Fibroblast of upper back skin (primary cell): ENCODE measurements at regions not wholly inside any gene's neighbourhood (a gene's known extent, or its start where the extent isn't known, plus 50 kb on each side); places are given as distances from the start of the nearest gene placed in this dataset.
"Not testable (repeated sequence)": the region's sequence is repeated elsewhere in the genome, so short reads cannot be mapped to it uniquely, and the experiment has no call there.

Experiments
- DNase-seq: peaks from one replicate; pipeline ENCODE4 v3.0.0-alpha.2; 2013

- DNase-seq = peak; percentile 2
Measured at GRCh38 chr9:26789959-26790358, 102.6 kb downstream of the CAAP1 start.

GRCh38 chr9:26786564-26786963, 106.0 kb downstream of the CAAP1 start:
- DNase-seq = no peak

GRCh38 chr9:26782899-26783298, 109.7 kb downstream of the CAAP1 start:
- DNase-seq = no peak

DNA sequence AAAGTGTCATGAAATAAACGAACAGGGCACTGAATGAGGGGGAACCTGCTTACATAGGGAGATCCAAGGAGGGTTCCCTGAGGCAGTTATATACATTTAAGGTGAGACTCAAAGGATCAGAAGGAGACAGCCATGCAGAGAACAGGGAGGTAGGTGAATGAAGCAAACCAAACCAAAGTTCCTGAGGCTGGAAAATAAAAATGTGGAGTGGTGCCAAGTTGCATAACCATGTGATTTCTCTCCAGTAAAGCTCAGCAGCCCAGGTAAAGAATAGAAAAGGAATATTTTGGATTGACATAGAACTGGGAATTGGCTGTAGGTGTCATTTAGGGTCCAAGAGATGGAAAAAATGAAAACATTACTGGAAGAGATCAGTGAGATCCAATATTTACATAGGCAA, 110.7 kb downstream of the CAAP1 start:
- no peak for DNase-seq

GRCh38 chr9:26780307-26780706, 112.3 kb downstream of the CAAP1 start:
- not testable (repeated sequence) for DNase-seq

DNA sequence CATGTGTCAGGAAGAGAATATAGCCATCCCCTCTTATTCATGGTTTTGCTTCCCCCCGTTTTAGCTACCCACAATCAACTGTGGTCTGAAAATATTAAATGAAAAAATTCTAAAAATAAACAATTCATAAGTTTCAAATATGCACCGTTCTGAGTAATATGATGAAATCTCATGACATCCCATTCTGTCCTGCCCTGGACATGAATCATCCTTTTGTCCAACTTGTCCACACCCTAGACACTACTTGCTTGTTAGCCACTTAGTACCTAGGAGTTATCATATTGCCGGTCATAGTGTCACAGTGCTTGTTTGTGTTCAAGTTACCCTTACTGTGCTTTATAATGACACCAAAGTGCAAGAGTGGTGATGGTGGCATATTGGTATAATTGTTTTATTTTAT, 113.5 kb downstream of the CAAP1 start:
- peak; percentile 49 for DNase-seq

GRCh38 chr9:26775391-26775790, 117.2 kb downstream of the CAAP1 start:
- no peak for DNase-seq

- no peak for DNase-seq
Measured at GRCh38 chr9:26773056-26773455, 119.5 kb downstream of the CAAP1 start.

GRCh38 chr9:26770821-26771220, 121.8 kb downstream of the CAAP1 start:
- no peak for DNase-seq

- DNase-seq = peak; percentile 28
Measured at GRCh38 chr9:26768145-26768544, 124.5 kb downstream of the CAAP1 start.

DNA sequence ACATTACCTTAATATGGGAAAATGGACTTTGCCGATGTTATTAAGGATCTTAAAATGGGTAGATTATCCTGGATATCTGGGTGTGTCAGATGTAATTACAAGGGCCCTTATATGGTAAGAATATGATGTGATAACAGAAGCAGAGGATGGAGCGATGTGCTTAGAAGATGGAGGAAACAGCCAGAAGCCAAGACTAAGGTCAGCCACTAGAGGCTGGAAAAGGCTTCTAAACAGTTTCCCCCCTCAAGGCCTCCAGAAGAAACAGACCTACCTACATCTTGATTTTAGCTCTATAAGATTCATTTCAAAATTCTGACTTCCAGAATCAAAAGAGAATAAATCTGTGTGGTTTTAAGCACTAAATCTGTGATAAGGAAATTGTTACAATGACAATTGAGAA, 131.9 kb downstream of the CAAP1 start:
- no peak for DNase-seq

GRCh38 chr9:26758655-26759054, 133.9 kb downstream of the CAAP1 start:
- DNase-seq = no peak

- DNase-seq = no peak
Measured at GRCh38 chr9:26756881-26757280, 135.7 kb downstream of the CAAP1 start.

- no peak for DNase-seq
Measured at GRCh38 chr9:26755476-26755875, 137.1 kb downstream of the CAAP1 start.

GRCh38 chr9:26754509-26755164, 138.0 kb downstream of the CAAP1 start:
- no peak for DNase-seq

DNA sequence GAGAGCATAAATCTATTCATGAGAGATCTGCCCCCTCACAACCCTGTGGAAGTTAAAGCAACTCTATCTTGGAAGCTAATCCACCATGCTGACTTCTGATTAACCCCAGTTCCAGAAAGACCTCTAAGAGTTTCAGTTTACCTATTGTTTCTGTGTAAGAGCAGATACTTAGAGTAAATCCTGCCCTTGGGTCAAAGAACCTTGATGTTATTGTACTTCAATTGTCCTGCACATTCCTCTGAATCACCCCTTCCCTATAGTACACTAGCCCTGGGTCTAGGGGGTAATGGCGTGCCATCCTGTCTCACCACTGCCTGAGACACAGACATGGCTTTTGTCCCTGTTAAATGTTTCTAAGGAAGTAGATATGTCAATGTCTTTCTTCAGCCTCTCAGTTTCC, 138.6 kb downstream of the CAAP1 start:
- no peak for DNase-seq

DNA sequence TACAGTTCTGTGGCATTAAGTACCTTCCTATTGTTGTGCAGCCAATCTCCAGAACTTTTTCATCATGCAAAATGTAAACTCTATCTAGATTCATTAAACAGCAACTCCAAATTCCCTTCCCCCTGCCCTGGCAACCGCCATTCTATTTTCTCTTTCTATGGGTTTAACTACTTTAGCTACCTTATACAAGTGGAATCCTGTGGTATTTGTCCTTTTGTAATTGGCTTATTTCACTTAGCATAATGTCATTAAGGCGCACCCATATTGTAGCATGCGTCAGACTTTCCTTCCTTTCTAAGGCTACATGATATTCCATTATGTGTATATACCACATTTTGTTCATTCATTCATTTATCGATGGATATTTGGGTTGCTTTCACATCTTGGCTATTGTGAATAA, 142.4 kb downstream of the CAAP1 start:
- DNase-seq = no peak

DNA sequence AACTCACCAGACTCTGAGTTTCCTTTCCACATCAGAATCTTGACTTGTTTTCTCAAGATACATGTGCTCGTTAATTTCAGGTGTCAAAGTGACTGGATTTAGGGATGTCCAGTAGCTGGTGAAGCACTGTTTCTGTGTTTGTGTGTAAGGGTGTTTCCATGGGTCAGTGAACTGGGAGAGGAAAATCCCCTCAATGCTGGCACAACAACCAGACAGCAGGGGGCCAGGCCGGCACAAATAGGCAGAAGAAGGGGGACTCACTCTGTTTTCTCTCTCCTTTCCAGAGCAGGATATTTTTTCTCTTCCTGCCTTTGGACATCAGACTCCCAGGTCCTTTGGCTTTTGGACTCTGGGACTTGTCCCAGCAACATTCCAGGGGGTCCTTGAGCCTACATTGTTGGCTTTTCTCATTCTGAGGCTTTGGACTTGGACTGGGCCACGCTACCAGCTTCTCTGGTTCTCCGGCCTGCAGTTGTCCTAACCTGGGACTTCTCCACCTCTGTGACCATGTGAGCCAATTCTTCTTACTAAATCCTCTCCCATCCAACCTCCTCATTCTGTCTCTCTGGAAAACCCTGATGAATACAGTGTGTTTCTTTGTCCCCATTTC, 144.0 kb downstream of the CAAP1 start:
- no peak for DNase-seq

- no peak for DNase-seq
Measured at GRCh38 chr9:26747611-26748010, 145.0 kb downstream of the CAAP1 start.

- peak; percentile 6 for DNase-seq
Measured at GRCh38 chr9:26746357-26747072, 146.1 kb downstream of the CAAP1 start.

GRCh38 chr9:26745111-26745510, 147.5 kb downstream of the CAAP1 start:
- no peak for DNase-seq

GRCh38 chr9:26744191-26744965, 148.2 kb downstream of the CAAP1 start:
- DNase-seq = peak; percentile 17

GRCh38 chr9:26742828-26743476, 149.7 kb downstream of the CAAP1 start:
- DNase-seq = no peak
